ENCODE measurements at regions not wholly inside any gene's neighbourhood (a gene's known extent, or its start where the extent isn't known, plus 50 kb on each side); places are given as distances from the start of the nearest gene placed in this dataset.

- Histone ChIP-seq H3K23ac (ENCODE audit: insufficient read length) (no peak overlapping the region), H3K23me2 (ENCODE audit: low read depth, low read length) (no peaks in the 10 kb centered on the region; the same call in 1 of the 2 replicates), H2BK120ac (replicated peaks; ENCODE audit: low read depth, low read length) (no peak overlapping the region), H3K27ac (ENCODE audit: low read depth, low read length) (no peak overlapping the region), H4K8ac (ENCODE audit: extremely low read depth, insufficient read depth, low read length) (no peak overlapping the region), H4K5ac (ENCODE audit: insufficient read length, low read depth, low read length) (no peak overlapping the region), H2BK5ac (ENCODE audit: low read depth, low read length) (no peak overlapping the region), H3K79me2 (ENCODE audit: control insufficient read depth in 1 of 2, insufficient read depth in 2 of 2, low read length in 2 of 2) (no peaks in the 10 kb centered on the region), H3K4me1 (replicated peaks in 1 of 4; ENCODE audit: control insufficient read depth in 3 of 4, insufficient read depth in 4 of 4, low read length in 3 of 4) (no peaks in the 10 kb centered on the region), H2AFZ (ENCODE audit: low read length) (no peak overlapping the region), H3K27me3 (replicated peaks in 1 of 4; ENCODE audit: control insufficient read depth in 3 of 4, extremely low read depth in 1 of 4, insufficient read depth in 3 of 4, low read length in 3 of 4) (no peaks in the 10 kb centered on the region), H3K36me3 (ENCODE audit: control insufficient read depth in 2 of 4, insufficient read depth in 4 of 4, low read length in 3 of 4) (no peaks in the 10 kb centered on the region), H3K14ac (ENCODE audit: insufficient read length) (no peak overlapping the region), H4K91ac (replicated peaks; ENCODE audit: insufficient read length, low read length) (no peak overlapping the region), H3K4me3 (ENCODE audit: extremely low read depth in 1 of 4, insufficient read depth in 2 of 4, low read depth in 3 of 4, low read length in 4 of 4) (no peak overlapping the region), H2BK12ac (ENCODE audit: low read depth, low read length) (no peak overlapping the region), H2BK20ac (ENCODE audit: low read length) (no peak overlapping the region), H3K9ac (replicated peaks in 1 of 4; ENCODE audit: extremely low read depth in 1 of 4, low read depth in 3 of 4, low read length in 3 of 4) (no peak overlapping the region), H4K20me1 (replicated peaks in 1 of 2; ENCODE audit: control insufficient read depth in 1 of 2, insufficient read depth in 2 of 2, low read length in 2 of 2) (no peaks in the 10 kb centered on the region), H3K79me1 (ENCODE audit: low read depth, low read length) (no peaks in the 10 kb centered on the region), H3K4me2 (ENCODE audit: insufficient read depth in 1 of 2, low read depth in 2 of 2, low read length in 2 of 2) (no peak overlapping the region), H2BK15ac (ENCODE audit: low read length) (no peak overlapping the region), H3K4ac (replicated peaks; ENCODE audit: insufficient read length, low read depth, low read length) (no peak overlapping the region), H3K56ac (replicated peaks; ENCODE audit: insufficient read length, low read depth, low read length) (no peak overlapping the region), H3K9me3 (ENCODE audit: insufficient read depth in 2 of 2, low read depth in 1 of 2, low read length in 1 of 2) (no peaks in the 10 kb centered on the region), H2AK5ac (ENCODE audit: low read depth, low read length) (no peak overlapping the region), H3K18ac (ENCODE audit: extremely low read depth, low read length) (no peak overlapping the region)
- DNase-seq (ENCODE audit: low read depth in 1 of 2, low spot score in 2 of 2) (no peak), FAIRE-seq (no peak)
- ChIA-PET CTCF (ENCODE audit: partially characterized antibody) (no interaction called here), POLR2A (ENCODE audit: partially characterized antibody) (no interaction called here)
- TF ChIP-seq YY1 (IDR thresholded peaks at IDR 0.05; ENCODE audit: low read depth, low read length) (no peak), SP2 (IDR thresholded peaks at IDR 0.05; ENCODE audit: low read length) (no peak), KDM5A (IDR thresholded peaks at IDR 0.05; ENCODE audit: low read length) (no peak), HDAC2 (IDR thresholded peaks at IDR 0.05; ENCODE audit: borderline replicate concordance in 1 of 2, low read depth in 2 of 2, low read length in 2 of 2) (no peak), CTBP2 (IDR thresholded peaks at IDR 0.05; ENCODE audit: borderline replicate concordance, insufficient read depth, insufficient read length, low read length) (no peak), RFX5 (IDR thresholded peaks at IDR 0.05; ENCODE audit: borderline replicate concordance, low read depth, low read length) (no peak), BCL11A (IDR thresholded peaks at IDR 0.05; ENCODE audit: low read depth in 2 of 2, low read length in 2 of 2) (no peak), RXRA (IDR thresholded peaks at IDR 0.05; ENCODE audit: insufficient read depth, low read depth, low read length) (no peak), SUZ12 (IDR thresholded peaks at IDR 0.05; ENCODE audit: low read length) (no peak), CHD2 (IDR thresholded peaks at IDR 0.05; ENCODE audit: low read length) (no peak), POLR2A (IDR thresholded peaks at IDR 0.05; ENCODE audit: control extremely low read depth in 1 of 2, low read depth in 2 of 2, low read length in 2 of 2) (no peak), SIRT6 (IDR thresholded peaks at IDR 0.05; ENCODE audit: low read length) (no peak)
- TF ChIP-seq, protein P1, sequence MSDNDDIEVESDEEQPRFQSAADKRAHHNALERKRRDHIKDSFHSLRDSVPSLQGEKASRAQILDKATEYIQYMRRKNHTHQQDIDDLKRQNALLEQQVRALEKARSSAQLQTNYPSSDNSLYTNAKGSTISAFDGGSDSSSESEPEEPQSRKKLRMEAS (IDR thresholded peaks at IDR 0.05), result no peak
Measured at GRCh38 chr2:59851836-59852475, 701.5 kb downstream of the BCL11A start.
